ENCODE measurements at regions not wholly inside any gene's neighbourhood (a gene's known extent, or its start where the extent isn't known, plus 50 kb on each side); places are given as distances from the start of the nearest gene placed in this dataset.

- TF ChIP-seq CTCF (conservative IDR thresholded peaks at IDR 0.05; ENCODE audit: low read depth, low read length) (no peak), EZH2 (IDR thresholded peaks at IDR 0.05; ENCODE audit: borderline replicate concordance, low read depth, low read length, poor library complexity, severe bottlenecking) (no peak)
Observed at GRCh38 chr4:186775902-186776301, 52.2 kb upstream of the FAT1 start.

Measured in A673 (cell line).